ENCODE measurements at regions not wholly inside any gene's neighbourhood (a gene's known extent, or its start where the extent isn't known, plus 50 kb on each side); places are given as distances from the start of the nearest gene placed in this dataset.

DNA sequence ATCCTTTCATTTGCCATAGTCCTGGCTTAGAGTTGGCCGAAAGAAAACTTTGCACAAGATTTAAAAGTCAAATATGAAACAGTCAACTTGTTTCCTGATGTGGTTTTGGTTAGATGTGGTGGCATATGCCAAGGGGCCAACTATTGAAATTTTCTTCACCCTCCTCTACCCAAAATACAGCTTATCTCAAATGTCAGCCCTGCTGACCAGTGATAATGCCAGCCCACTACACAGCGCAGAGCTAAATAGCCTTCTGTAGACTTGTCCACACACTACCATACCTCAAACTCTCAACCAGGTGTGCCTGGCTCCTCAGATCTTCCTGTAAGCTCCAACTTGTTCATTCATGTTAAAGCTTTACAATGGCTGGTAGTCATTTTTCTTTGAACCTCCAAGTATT is 368.5 kb upstream of the STAC start:
- TF ChIP-seq POLR2AphosphoS5 (IDR thresholded peaks at IDR 0.05; ENCODE audit: borderline replicate concordance, low read depth, low read length) (no peak), EZH2 (IDR thresholded peaks at IDR 0.05) (no peak)
